ENCODE measurements at regions not wholly inside any gene's neighbourhood (a gene's known extent, or its start where the extent isn't known, plus 50 kb on each side); places are given as distances from the start of the nearest gene placed in this dataset.
"Not testable (repeated sequence)": the region's sequence is repeated elsewhere in the genome, so short reads cannot be mapped to it uniquely, and the experiment has no call there.

- no peak for DNase-seq
These were observed 185.2 kb downstream of the SHOX2 start for GRCh38 chr3:157920822-157921700.

DNA sequence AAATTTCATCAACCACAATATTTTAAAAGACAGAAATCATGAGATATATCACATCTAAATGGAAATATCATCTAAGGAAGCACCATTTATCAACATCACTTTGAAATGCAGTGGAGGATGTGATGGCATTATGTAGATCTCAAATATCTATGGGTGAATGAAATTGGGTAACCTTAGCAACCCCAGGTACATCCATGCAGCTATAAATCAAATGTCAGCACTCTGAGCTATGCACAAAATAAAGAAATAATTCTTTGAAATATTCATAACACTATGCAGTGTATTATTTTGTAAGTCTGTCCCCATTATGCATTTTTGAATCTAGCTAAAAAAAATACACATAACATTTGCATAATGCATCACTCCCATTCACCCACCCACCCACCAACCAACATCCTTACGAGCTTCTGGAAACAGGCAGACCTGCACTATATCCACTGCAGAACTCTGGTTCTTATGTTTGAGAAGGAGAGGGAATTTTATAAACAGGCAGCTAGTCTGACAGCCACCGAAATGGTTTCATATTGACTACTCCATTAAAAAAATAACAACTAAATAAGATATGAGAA is 186.8 kb downstream of the SHOX2 start:
- no peak for DNase-seq

DNA sequence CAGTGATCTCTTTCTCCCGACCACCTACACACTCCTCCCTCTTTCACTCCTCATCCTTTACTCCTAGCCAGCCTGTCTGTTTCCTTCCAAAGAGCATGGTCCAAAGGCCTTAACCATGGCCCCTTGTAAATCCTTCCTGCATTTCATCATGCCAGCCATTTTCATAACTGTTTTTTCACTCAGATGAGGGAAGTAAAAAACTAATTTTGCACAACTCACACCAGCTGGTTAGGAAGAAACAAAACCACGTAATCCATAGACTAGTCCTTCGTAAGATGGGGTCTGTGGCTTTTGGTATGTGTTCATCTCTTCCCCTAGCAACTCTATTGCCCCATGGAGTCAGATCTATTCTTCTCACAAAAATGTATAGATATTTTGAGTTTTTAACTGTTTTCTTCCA is 187.8 kb downstream of the SHOX2 start:
- DNase-seq: no peak

GRCh38 chr3:157916672-157917071 is 189.5 kb downstream of the SHOX2 start:
- DNase-seq: no peak

DNA sequence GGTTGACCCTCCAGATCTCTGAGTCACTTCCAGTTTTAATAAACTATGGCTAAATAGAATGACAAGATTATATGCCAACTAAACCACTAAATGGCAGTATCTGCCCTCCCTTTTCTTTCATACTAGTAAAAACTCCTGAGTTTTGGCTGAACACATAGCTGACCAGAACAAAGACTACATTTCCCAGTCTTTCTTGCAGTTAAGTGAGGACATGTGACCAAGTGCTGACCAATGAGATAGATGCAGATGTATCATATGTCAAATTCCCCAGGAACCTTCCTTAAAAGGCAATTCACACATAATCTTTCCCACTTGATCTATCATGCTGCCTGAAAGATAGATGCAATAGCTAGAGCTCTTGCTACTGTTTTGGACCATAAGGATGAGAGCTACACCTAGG is 191.3 kb downstream of the SHOX2 start:
- no peak for DNase-seq

- no peak for DNase-seq
These were observed 192.5 kb downstream of the SHOX2 start for GRCh38 chr3:157913741-157914150.

- no peak for DNase-seq
These were observed 193.4 kb downstream of the SHOX2 start for GRCh38 chr3:157912514-157913451.

GRCh38 chr3:157906627-157907026 is 199.6 kb downstream of the SHOX2 start:
- DNase-seq: no peak

DNA sequence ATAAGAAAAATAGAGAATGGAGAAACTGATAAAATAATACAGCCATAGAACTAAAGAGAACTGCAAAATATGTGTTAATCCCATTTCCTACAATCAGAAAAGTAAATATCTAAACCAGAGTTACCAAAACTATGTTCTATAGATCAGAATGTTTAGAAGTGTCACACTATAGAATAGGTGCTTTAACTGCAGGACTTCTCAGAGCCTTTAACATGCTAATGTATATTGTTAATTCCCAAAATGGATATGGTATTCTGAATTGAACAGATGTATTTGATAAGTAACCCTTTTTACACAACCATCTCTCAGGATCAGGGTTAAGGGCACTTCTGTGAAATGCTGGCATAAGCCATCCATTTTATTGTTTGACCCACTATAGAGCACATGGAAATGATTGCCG is 200.3 kb downstream of the SHOX2 start:
- DNase-seq: no peak

GRCh38 chr3:157902680-157903079 is 203.5 kb downstream of the SHOX2 start:
- DNase-seq: not testable (repeated sequence)

- no peak for DNase-seq
These were observed 218.2 kb downstream of the SHOX2 start for GRCh38 chr3:157888040-157888439.

DNA sequence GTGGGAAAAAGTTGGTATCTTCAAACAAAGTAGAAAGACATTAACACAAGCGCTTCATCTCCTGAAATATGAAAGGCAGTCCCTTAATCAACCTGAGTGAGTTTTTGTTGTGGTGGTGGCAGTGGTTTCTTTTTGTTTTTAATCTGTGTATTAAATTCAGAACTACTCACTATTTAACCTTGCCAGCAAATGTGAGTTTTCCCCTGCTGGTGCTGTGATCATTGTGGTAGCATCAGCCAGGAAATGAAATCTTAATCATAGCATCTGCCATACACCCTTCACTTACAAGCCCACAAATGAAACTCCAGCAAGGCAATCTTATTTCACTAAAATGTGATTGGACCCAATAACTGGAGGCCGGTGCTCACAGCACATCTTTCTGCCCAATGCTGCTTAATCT is 229.7 kb downstream of the SHOX2 start:
- DNase-seq: no peak

DNA sequence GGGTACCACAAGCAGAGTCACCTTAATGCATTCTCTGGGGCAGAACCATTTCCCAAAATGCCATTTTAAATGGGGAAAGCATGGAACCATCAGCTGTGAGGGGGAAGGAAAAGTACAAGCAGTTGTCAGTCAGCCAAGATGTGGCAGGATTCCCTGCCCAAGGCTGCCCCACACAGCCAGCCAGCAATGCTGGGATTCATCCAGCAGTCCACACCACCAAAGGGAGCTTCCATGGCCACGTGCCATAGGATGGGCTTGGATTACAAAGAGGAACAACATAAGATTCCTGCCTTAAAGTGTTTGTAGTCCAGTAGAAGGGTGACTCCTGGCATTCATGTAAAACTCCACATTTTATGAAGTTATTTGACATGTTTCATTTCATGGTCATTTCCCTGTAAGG is 233.3 kb downstream of the SHOX2 start:
- DNase-seq: no peak

GRCh38 chr3:157871838-157872460 is 234.3 kb downstream of the SHOX2 start:
- no peak for DNase-seq

DNA sequence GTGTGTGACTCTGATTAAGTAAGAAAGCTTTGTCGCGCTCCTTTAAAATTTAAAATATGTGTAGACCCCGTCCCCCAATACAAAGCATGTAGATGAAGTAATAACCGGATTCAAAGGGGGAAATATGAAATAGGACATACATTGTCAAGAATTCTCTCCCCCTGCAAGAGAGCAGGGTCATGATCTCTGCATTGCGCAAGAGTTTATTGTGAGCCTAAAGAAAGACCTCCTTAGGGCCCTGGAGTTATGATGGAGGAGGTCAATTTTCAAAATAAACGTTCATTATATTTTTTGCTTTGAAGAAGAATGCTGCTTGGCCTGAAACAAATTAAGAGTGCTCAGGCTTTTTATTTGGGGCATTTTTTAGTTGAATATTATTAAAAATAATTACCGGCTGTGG is 235.0 kb downstream of the SHOX2 start:
- DNase-seq: no peak

- no peak for DNase-seq
These were observed 237.3 kb downstream of the SHOX2 start for GRCh38 chr3:157868946-157869345.

DNA sequence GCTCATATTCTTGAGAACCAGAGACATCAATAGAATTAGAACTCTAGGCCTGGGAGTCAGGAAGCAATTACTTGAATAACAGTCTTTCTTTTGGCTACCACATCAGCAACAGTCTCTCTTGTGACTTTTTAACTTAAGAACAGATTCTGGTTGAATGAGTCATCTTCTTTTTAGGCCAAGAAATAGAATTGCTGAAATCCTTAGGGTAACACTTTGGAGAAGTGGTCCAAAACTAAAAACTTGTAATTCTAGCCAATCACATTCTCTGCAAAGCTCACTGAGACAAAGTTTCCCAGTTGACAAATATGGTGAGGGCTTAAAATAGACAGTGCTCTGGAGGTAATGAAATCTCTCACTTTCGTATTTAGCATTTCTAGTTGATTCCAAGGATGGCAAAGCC is 238.0 kb downstream of the SHOX2 start:
- no peak for DNase-seq

- peak; percentile 11 for DNase-seq
These were observed 240.7 kb downstream of the SHOX2 start for GRCh38 chr3:157865352-157866000.

GRCh38 chr3:157861076-157861765 is 245.0 kb downstream of the SHOX2 start:
- DNase-seq: no peak

DNA sequence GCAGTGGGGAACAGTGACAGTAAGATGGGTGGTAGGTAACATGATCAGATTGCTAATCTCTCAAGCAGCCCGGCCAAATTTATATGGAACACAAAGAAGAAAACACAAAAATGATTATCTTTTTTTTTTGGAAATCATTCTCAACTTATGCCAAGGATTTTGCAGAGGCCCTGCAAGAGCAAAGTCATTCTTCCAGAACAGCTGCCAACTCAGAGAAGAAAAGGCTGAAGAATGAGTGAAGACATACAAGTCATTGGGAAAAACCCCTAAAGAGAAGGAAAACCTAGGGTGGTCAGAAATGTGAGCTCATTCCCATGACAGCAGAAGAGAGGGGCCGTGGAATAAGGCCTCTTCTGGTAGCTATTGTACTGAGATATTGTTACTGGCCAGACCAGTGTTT is 246.7 kb downstream of the SHOX2 start:
- no peak for DNase-seq

DNA sequence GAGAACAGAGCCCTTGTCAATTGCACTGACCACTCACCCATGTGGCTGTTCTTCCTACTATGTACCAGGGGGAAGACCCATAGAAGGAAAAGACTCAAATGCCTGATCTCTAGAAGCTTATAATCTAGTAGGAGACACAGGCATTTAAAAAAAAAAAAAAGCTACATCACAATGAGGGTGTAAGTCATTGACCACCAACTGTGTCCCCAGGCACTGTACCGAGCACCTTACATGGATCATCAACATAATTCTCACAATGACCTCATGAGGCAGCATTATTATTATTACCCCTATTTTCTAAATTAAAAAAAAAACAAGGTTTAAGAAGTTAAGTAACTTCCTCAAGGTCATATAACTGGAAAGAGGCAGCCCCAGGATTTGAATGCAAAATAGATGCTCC is 247.4 kb downstream of the SHOX2 start:
- DNase-seq: no peak

GRCh38 chr3:157857440-157857839 is 248.8 kb downstream of the SHOX2 start:
- no peak for DNase-seq

All from NK-92 treated with Interleukin-12 subunit alpha and Interleukin-12 subunit beta, amount 100 ng/mL, for 24 hours (cell line).